ENCODE measurements at regions not wholly inside any gene's neighbourhood (a gene's known extent, or its start where the extent isn't known, plus 50 kb on each side); places are given as distances from the start of the nearest gene placed in this dataset.

DNA sequence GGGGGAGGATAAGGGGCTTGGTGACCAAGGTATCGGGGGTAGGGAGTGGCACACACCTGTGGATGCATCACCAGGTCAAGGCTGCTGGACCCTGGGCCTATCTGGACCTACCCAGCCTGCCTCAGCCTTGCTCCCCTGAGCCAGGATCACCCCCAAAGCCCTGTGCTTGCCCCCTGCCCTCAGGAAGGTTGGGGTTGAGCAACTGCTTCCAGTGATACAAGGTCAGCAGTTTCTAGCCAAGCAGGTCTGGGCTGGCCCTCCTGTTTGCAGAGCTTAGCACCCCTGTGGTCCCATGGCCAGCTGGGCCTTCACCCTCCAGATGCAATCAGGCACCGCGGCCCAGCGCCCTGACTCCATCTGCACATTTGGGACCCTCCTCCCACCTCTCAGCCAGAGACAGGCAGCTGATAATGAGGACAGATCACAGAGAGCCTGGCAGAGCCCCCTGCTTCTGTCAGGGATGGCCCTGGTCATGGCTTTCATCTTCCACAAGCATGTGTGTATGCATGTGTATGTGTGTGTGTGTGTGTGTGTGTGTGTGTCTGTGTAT lies 154.6 kb downstream of the TFCP2L1 start:
- no peak for TF ChIP-seq CTCF (IDR thresholded peaks at IDR 0.05; ENCODE audit: control insufficient read depth, extremely low read depth, insufficient read depth)
- no peak overlapping the region for H3K4me3 ChIP-seq (ENCODE audit: low read depth, low read length)
- DNase-seq (ENCODE audit: low read depth), result no peak

DNA sequence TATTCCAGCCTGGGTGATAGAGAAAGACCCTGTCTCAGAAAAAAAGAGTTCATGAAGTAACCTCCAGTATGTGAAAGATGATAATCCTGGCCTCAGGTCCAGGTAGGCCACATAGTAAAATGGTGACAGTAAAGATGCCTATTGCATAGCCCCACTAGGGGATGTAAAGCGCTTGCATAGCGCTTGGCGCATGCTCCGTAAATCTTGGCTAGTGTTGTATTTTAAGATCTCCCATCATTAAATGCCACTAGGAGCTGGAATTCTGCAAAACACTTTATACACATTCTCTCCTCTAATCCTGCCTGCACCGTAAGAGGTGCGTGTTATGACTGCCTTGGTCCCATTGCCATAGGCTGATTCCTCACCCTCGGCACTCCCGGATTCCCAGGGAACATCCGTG lies 153.6 kb downstream of the TFCP2L1 start:
- no peak for TF ChIP-seq CTCF (IDR thresholded peaks at IDR 0.05; ENCODE audit: control insufficient read depth, extremely low read depth, insufficient read depth)
- no peak overlapping the region for H3K4me3 ChIP-seq (ENCODE audit: low read depth, low read length)
- DNase-seq (ENCODE audit: low read depth), result no peak

GRCh38 chr2:121132054-121132761 lies 152.8 kb downstream of the TFCP2L1 start:
- no peak for DNase-seq (ENCODE audit: low read depth)
- no peak for TF ChIP-seq CTCF (IDR thresholded peaks at IDR 0.05; ENCODE audit: control insufficient read depth, extremely low read depth, insufficient read depth)

DNA sequence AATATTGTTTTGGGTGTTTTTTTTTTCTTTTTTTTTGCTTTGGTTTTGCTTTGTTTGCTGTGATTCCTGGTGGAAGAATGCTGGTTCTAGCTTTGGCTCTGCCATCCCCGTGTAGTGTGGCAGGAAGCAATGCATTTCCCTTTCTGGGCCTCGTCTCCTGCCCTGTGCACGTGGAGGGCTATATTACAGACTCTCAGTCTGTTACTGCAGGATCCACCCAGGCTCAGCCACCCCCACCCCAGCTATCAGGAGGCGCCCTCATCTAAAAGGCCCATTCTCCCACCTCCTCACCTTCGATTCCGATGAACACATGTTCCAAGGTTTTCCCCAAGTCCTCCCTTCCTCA lies 152.3 kb downstream of the TFCP2L1 start:
- TF ChIP-seq CTCF (IDR thresholded peaks at IDR 0.05; ENCODE audit: control insufficient read depth, extremely low read depth, insufficient read depth), result no peak
- H3K4me3 ChIP-seq (ENCODE audit: low read depth, low read length), result no peak overlapping the region
- no peak for DNase-seq (ENCODE audit: low read depth)

More at GRCh38 chr2:121132054-121132761, 152.8 kb downstream of the TFCP2L1 start:
- no peak overlapping the region for H3K4me3 ChIP-seq (ENCODE audit: low read depth, low read length)

DNA sequence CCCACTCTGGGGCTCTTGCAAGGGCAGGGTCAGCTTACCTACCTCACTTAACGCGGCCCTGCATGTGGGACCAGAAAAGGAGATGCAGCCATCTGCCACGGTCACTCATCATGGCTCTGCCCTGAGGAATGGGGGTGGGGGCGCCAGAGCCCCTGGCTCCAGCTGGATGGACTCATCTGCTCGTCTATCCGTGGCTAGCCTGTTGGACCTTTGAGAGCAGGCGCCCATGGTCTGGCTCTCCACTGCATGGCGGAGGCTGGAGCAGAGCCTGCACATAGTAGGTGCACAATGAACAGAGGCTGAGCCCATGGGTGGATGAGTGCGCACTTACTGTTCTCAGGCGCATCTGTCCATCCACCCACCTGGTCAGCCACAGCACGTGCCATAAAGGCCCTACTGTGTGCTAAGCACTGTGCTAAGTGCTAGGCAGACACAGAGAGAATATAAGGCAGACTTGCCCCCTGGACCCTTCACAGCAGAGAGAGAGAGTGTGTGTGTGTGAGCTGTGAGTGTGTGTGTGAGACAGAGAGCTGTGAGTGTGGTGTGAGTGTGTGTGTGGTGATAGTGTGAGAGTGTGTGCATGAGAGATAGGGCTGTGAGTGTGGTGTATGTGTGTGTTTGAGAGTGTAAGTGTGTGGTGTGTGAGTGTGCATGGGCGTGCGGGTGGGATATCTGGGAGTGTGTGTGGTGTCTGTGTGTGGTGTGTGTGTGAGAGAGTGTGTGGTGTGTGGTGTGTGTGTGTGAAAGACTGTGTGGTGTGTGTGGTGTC lies 151.3 kb downstream of the TFCP2L1 start:
- no peak overlapping the region for H3K4me3 ChIP-seq (ENCODE audit: low read depth, low read length)
- no peak for TF ChIP-seq CTCF (IDR thresholded peaks at IDR 0.05; ENCODE audit: control insufficient read depth, extremely low read depth, insufficient read depth)
- no peak for DNase-seq (ENCODE audit: low read depth)

- TF ChIP-seq CTCF (IDR thresholded peaks at IDR 0.05; ENCODE audit: control insufficient read depth, extremely low read depth, insufficient read depth), result no peak
- DNase-seq (ENCODE audit: low read depth), result no peak
- H3K4me3 ChIP-seq (ENCODE audit: low read depth, low read length), result no peak overlapping the region
These were observed 150.3 kb downstream of the TFCP2L1 start for GRCh38 chr2:121134728-121135127.

Measured in LNCaP clone FGC (cell line).